ENCODE measurements at regions not wholly inside any gene's neighbourhood (a gene's known extent, or its start where the extent isn't known, plus 50 kb on each side); places are given as distances from the start of the nearest gene placed in this dataset.

DNA sequence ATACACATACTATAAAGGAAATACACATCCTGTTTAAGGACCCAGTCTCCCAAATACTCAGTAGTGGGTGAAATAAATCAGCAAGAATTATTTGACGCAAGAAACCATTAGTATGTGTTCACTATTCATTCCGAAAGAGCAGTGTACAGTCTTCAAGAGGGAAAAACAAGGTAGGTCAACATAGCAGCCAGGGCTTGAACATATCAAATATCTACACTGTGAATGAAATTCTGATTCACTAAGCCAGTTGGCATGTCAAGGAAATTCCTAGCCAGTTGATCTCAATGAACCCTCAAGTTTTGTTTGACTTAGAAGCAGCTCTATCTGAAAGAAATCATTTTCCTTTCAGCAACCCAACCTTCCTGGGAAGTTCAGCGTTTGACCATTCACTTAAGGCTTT, 99.0 kb downstream of the CNTN3 start:
- H3K27me3 ChIP-seq (ENCODE audit: insufficient read depth): no peaks in the 10 kb centered on the region
- POLR2A ChIA-PET: no interaction called here

More for the DNA sequence above, 99.0 kb downstream of the CNTN3 start:
- H2AFZ ChIP-seq (ENCODE audit: low read depth): no peak overlapping the region
- no peak for DNase-seq
- WGBS (ENCODE audit: low lambda C conversion rate): 71% methylated on average over 3 of the region's 3 CpGs
- H3K9me3 ChIP-seq: no peaks in the 10 kb centered on the region
- no peak for TF ChIP-seq ELF1 (IDR thresholded peaks at IDR 0.05)
- TF ChIP-seq, protein P1, sequence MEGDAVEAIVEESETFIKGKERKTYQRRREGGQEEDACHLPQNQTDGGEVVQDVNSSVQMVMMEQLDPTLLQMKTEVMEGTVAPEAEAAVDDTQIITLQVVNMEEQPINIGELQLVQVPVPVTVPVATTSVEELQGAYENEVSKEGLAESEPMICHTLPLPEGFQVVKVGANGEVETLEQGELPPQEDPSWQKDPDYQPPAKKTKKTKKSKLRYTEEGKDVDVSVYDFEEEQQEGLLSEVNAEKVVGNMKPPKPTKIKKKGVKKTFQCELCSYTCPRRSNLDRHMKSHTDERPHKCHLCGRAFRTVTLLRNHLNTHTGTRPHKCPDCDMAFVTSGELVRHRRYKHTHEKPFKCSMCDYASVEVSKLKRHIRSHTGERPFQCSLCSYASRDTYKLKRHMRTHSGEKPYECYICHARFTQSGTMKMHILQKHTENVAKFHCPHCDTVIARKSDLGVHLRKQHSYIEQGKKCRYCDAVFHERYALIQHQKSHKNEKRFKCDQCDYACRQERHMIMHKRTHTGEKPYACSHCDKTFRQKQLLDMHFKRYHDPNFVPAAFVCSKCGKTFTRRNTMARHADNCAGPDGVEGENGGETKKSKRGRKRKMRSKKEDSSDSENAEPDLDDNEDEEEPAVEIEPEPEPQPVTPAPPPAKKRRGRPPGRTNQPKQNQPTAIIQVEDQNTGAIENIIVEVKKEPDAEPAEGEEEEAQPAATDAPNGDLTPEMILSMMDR (IDR thresholded peaks at IDR 0.05): no peak
- TF ChIP-seq SMC3 (IDR thresholded peaks at IDR 0.05; ENCODE audit: low read depth, low read length): no peak
- no peak for TF ChIP-seq TCF12 (IDR thresholded peaks at IDR 0.05)
- no peak for TF ChIP-seq CHD2 (IDR thresholded peaks at IDR 0.05; ENCODE audit: low read length, partially characterized antibody)
- TF ChIP-seq MEF2A (IDR thresholded peaks at IDR 0.05; ENCODE audit: borderline replicate concordance, low read depth): no peak
- no peak for TF ChIP-seq EZH2phosphoT487 (IDR thresholded peaks at IDR 0.05; ENCODE audit: borderline replicate concordance, low read depth)
- TF ChIP-seq, protein P2, sequence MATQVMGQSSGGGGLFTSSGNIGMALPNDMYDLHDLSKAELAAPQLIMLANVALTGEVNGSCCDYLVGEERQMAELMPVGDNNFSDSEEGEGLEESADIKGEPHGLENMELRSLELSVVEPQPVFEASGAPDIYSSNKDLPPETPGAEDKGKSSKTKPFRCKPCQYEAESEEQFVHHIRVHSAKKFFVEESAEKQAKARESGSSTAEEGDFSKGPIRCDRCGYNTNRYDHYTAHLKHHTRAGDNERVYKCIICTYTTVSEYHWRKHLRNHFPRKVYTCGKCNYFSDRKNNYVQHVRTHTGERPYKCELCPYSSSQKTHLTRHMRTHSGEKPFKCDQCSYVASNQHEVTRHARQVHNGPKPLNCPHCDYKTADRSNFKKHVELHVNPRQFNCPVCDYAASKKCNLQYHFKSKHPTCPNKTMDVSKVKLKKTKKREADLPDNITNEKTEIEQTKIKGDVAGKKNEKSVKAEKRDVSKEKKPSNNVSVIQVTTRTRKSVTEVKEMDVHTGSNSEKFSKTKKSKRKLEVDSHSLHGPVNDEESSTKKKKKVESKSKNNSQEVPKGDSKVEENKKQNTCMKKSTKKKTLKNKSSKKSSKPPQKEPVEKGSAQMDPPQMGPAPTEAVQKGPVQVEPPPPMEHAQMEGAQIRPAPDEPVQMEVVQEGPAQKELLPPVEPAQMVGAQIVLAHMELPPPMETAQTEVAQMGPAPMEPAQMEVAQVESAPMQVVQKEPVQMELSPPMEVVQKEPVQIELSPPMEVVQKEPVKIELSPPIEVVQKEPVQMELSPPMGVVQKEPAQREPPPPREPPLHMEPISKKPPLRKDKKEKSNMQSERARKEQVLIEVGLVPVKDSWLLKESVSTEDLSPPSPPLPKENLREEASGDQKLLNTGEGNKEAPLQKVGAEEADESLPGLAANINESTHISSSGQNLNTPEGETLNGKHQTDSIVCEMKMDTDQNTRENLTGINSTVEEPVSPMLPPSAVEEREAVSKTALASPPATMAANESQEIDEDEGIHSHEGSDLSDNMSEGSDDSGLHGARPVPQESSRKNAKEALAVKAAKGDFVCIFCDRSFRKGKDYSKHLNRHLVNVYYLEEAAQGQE (IDR thresholded peaks at IDR 0.05; ENCODE audit: low read depth, low read length): no peak
- TF ChIP-seq SIN3A (IDR thresholded peaks at IDR 0.05; ENCODE audit: borderline replicate concordance, low read depth, low read length): no peak
- TF ChIP-seq GATA2 (CRISPR knock-in tag; IDR thresholded peaks at IDR 0.05): no peak
- TF ChIP-seq, protein P3, sequence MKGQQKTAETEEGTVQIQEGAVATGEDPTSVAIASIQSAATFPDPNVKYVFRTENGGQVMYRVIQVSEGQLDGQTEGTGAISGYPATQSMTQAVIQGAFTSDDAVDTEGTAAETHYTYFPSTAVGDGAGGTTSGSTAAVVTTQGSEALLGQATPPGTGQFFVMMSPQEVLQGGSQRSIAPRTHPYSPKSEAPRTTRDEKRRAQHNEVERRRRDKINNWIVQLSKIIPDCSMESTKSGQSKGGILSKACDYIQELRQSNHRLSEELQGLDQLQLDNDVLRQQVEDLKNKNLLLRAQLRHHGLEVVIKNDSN (IDR thresholded peaks at IDR 0.05; ENCODE audit: borderline replicate concordance, low read depth): no peak
- no peak for TF ChIP-seq FOXJ3 (CRISPR knock-in tag; IDR thresholded peaks at IDR 0.05)
- TF ChIP-seq MXI1 (IDR thresholded peaks at IDR 0.05; ENCODE audit: low read depth, low read length): no peak
- no peak for TF ChIP-seq RFX5 (IDR thresholded peaks at IDR 0.05; ENCODE audit: low read length)
- TF ChIP-seq RCOR1 (IDR thresholded peaks at IDR 0.05; ENCODE audit: low read length): no peak
- no peak for TF ChIP-seq TEAD4 (IDR thresholded peaks at IDR 0.05; ENCODE audit: borderline replicate concordance, insufficient read depth)
- no peak for TF ChIP-seq NFIC (IDR thresholded peaks at IDR 0.05; ENCODE audit: borderline replicate concordance)
- TF ChIP-seq JUND (IDR thresholded peaks at IDR 0.05): no peak
- TF ChIP-seq EP300 (IDR thresholded peaks at IDR 0.05; ENCODE audit: borderline replicate concordance in 1 of 2, low read depth in 1 of 2, low read length in 1 of 2): no peak
- no peak for TF ChIP-seq RXRA (IDR thresholded peaks at IDR 0.05; ENCODE audit: borderline replicate concordance, low read depth)
- no peaks in the 10 kb centered on the region for H3F3A ChIP-seq (replicated peaks; ENCODE audit: insufficient read depth)
- no peaks in the 10 kb centered on the region for H4K20me1 ChIP-seq (ENCODE audit: insufficient read depth)
- H3K9ac ChIP-seq: no peak overlapping the region
- CTCF ChIA-PET: interaction anchor here (1.7 kb wide), 1 partner anchor 10 kb away, joined by 4 read pairs; no protein-coding TSS in a partner anchor
- H3K4me1 ChIP-seq (ENCODE audit: control insufficient read depth in 1 of 2, insufficient read depth in 2 of 2, low read depth in 1 of 2, low read length in 1 of 2): no peaks in the 10 kb centered on the region
- no peaks in the 10 kb centered on the region; the same call in 1 of the 2 replicates for H3K79me2 ChIP-seq (ENCODE audit: insufficient read depth)
- no peak overlapping the region for H3K4me3 ChIP-seq (ENCODE audit: low read depth in 2 of 2, low read length in 1 of 2)
- H3K27ac ChIP-seq (ENCODE audit: low read depth in 2 of 2, low read length in 1 of 2): no peak overlapping the region
- no peaks in the 10 kb centered on the region for H3K36me3 ChIP-seq (replicated peaks in 1 of 2; ENCODE audit: control insufficient read depth in 1 of 2, insufficient read depth in 2 of 2, low read length in 1 of 2)
- no peak overlapping the region for H3K4me2 ChIP-seq
- peaks cover 3% of the 10 kb centered on the region; the same call in 1 of the 2 replicates for H3K9me2 ChIP-seq
